ENCODE measurements at regions not wholly inside any gene's neighbourhood (a gene's known extent, or its start where the extent isn't known, plus 50 kb on each side); places are given as distances from the start of the nearest gene placed in this dataset.

DNA sequence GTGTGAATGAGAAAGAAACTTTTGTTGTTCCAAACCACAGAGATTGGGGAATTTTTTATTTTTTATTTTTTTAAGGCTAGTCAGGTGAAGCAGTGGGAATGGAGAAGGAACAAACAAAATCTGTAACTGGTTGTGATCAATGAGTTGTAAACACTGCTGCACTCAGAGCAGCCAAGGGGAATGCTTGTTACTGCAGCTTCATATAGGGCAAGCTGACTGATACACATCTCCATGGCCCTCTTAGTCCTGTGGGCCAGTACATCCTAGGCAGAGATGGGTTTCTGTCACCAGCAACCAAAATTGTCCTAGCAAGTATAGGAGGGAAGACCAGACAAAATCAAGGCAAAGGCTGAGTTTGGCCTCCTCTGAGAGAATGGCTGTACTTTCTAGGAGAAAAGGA is 306.8 kb downstream of the CTTN start:
- TF ChIP-seq, protein P1, sequence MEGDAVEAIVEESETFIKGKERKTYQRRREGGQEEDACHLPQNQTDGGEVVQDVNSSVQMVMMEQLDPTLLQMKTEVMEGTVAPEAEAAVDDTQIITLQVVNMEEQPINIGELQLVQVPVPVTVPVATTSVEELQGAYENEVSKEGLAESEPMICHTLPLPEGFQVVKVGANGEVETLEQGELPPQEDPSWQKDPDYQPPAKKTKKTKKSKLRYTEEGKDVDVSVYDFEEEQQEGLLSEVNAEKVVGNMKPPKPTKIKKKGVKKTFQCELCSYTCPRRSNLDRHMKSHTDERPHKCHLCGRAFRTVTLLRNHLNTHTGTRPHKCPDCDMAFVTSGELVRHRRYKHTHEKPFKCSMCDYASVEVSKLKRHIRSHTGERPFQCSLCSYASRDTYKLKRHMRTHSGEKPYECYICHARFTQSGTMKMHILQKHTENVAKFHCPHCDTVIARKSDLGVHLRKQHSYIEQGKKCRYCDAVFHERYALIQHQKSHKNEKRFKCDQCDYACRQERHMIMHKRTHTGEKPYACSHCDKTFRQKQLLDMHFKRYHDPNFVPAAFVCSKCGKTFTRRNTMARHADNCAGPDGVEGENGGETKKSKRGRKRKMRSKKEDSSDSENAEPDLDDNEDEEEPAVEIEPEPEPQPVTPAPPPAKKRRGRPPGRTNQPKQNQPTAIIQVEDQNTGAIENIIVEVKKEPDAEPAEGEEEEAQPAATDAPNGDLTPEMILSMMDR (IDR thresholded peaks at IDR 0.05; ENCODE audit: insufficient read depth, low read length, poor library complexity, severe bottlenecking): no peak
- no peak for TF ChIP-seq EZH2phosphoT487 (conservative IDR thresholded peaks at IDR 0.05; ENCODE audit: low read length)
